NOMO-1 (cell line): ENCODE measurements at regions not wholly inside any gene's neighbourhood (a gene's known extent, or its start where the extent isn't known, plus 50 kb on each side); places are given as distances from the start of the nearest gene placed in this dataset.
"Not testable (repeated sequence)": the region's sequence is repeated elsewhere in the genome, so short reads cannot be mapped to it uniquely, and the experiment has no call there.

Experiments used
- DNase-seq, 2 experiments: peaks; one replicate each; lab custom pipeline; 2025; ENCODE audit not compliant: unreplicated experiment in 2 of 2; lab: John Stamatoyannopoulos, UW

GRCh38 chr12:88922816-88923215 is 342.5 kb upstream of the KITLG start:
- no peak for DNase-seq

DNA sequence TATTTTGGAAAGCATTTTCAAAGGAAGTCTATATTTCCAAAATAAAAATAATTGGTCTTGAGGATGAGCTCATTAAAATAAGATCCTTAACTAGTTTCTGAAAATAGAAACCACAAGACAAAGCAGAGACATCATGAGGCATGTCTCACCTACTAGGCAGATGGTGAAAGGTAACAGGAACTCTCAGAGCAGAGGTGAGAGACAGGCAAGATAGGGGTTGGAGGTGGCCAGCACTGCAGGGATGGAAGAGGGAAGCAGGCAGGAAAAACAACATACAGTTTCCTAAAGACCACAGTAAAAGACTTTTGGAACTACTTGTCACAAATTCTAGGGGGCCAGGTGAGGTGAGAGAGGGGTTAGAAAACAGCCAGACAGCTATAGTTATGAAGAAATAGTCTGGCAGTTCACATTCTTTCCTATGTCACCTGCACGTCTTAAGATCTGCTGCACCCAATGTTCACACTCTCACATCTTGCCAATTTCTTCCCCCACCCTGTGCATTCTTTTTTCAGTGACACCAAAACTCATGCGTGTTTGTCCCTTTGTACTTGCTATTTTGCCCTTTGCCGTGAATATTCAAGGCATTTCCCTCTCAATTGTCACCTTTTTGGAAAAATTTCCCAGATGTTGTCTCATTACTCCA is 341.7 kb upstream of the KITLG start:
- DNase-seq: no peak

- DNase-seq: no peak
Observed at GRCh38 chr12:88921434-88921833, 341.2 kb upstream of the KITLG start.

DNA sequence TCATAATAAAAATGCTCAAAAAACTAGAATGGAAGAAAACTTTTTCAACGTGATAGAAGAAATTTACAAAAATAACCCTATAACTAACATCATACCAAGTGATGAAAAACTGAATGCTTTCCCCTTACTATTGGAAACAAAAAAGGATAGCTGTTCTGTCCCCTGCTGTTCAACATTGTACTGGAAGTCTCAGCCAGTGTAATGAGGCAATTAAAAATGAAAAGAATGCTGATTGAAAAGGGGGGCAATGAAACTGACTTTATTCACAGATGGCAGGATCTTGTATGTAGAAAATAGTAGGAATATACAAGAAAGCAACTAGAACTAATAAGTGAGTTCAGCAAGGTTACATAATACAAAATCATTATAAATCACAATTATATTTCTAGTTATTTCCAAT is 337.9 kb upstream of the KITLG start:
- no peak for DNase-seq

DNA sequence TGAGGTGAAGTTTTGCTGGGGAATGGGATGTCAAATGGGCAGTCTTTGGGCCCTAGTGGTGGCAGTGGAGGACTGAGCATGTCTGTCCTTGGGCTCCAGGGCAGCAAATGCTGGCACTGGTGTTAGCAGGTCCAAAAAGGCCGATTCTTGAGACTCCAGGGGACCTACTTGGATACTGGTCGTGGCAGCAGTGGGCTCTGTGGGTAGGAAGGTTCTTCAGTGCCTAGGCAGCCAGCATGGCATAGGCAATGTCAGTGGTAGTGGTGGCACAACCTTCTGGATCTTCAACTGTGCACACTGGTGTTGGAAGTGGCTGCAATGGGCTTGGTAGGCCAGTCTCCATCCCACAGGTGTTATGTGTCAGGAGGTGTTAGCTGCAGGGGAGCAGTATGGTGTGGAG is 334.7 kb upstream of the KITLG start:
- DNase-seq: no peak

DNA sequence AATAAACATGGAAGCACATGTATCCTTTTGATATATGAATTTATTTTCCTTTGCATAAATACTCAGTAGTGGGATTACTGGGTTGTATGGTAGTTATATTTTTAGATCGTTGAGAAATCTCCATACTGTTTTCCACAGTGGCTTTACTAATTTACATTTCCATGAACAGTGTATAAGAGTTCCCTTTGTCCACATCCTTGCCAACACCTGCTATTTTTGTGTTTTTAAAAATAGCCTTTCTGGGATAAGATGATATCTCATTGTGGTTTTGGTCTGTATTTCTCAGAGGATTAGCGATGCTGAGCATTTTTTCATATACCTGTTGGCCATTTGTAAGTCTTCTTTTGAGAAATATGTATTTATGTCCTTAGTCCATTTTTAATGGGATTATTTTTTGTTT is 329.2 kb upstream of the KITLG start:
- no peak for DNase-seq

DNA sequence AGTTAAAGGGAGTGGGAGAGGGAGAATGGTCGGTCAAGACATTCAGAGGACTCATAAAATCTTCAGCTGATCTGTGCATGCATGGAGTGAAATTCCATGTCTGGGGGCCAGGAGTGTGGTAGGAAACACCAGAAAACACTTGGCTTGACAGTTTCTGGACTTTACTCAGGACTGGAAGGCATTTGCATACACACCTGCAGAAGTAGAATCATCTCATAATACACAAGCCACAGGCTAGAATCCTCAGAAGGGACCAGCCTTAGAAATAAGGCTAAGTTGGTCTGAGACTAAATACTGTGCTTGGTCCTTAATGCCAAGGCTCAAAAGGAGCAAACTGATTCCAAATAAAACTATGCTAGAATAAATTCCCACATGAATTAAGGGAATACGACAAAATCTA is 328.1 kb upstream of the KITLG start:
- no peak for DNase-seq

- DNase-seq: no peak
Observed at GRCh38 chr12:88904705-88905104, 324.4 kb upstream of the KITLG start.

DNA sequence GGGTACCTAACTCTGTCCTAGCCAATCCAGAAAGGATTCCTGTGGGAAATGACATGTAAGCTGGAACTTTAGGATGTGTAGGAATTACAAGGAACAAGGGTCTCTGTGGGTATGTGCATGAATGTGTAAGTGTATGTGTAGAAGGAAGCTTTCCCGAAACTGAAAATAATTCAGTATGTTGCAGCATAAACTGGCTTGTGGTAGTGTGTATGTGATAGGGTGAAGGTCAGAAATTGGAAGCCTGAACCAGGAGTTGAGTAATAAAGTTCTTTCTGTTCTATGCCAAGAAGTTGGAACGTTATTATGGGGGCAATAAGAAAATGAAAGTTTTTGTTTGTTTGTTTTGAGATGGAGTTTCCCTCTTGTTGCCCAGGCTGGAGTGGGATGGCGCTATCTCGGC is 323.1 kb upstream of the KITLG start:
- DNase-seq: no peak

DNA sequence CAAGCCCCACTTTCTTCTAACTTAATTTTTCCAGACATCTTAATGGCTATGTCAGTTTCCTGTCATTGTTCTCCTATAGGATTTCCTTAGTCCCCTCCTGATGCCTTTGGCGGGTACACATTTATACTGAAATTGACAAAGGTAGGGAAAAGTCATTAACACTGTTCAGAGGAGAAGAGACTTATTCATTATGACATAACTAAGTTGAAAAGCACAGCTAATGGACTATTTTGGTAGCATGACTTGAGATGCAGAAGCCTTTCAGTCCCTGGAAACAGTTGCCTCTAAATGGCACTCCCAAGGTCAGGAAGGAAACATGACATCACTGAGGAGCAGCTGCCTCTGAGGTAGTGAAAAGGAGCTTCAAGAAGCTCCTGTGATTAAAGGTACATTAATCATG is 317.5 kb upstream of the KITLG start:
- DNase-seq: no peak

GRCh38 chr12:88896958-88897357 is 316.7 kb upstream of the KITLG start:
- no peak for DNase-seq

GRCh38 chr12:88895634-88896033 is 315.4 kb upstream of the KITLG start:
- peak; percentile 34 to 76 for DNase-seq

DNA sequence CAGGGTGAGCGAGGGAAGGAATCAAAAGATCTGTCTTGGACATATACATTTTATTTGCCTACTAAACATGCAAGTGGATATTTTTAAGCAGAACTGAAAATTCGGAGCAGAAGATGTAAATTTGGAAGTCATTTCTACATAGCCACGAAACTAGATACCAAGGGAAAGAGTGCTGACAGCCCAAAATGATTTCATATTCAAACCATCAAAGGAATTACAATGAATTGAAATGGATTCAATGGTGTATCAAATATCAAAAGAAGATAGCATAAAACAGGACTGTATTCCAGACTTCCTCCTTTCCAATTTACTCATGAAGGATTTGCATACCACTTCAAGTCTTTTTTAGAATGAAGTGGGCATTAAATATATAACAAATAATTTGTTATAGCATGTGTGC is 313.5 kb upstream of the KITLG start:
- no peak for DNase-seq

GRCh38 chr12:88891434-88891833 is 311.2 kb upstream of the KITLG start:
- DNase-seq: not testable (repeated sequence)

GRCh38 chr12:88889326-88890110 is 309.2 kb upstream of the KITLG start:
- DNase-seq: no peak

GRCh38 chr12:88884600-88884999 is 304.3 kb upstream of the KITLG start:
- DNase-seq: no peak

DNA sequence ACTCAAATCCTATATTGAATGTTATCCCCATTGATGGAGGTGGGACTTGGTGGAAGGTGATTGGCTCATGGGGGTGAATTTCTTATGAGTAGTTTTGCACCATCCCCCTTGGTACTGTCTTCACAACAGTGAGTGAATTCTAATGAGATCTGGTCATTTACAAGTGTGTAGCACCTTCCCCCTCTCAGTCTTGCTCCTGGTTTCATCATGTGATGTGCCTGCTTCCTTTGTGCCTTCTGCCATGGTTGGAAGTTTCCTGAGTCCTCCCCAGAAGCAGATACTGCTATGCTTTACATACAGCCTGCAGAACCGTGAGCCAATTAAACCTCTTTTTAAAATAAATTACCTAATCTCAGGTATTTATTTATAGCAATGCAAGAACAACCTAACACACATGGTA is 302.4 kb upstream of the KITLG start:
- no peak for DNase-seq

GRCh38 chr12:88880051-88880450 is 299.8 kb upstream of the KITLG start:
- DNase-seq: no peak

DNA sequence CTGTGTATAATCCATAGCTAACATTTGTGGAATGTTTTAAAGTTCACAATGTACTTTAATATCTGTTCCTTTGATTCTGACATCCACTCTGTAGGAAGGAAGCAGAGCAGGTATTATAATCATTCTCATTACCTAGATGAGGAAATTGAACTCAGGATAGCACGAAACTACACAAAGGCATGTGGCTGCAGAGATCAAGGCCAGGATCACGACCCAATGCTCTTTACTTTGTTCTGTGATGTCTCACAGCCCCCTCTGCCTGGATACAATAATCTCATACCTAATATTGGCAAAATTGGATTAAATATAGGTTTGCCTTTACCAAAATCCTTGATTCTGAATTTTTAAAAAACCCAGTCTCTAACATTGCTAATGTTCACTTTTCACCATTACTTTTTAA is 298.0 kb upstream of the KITLG start:
- DNase-seq: no peak

DNA sequence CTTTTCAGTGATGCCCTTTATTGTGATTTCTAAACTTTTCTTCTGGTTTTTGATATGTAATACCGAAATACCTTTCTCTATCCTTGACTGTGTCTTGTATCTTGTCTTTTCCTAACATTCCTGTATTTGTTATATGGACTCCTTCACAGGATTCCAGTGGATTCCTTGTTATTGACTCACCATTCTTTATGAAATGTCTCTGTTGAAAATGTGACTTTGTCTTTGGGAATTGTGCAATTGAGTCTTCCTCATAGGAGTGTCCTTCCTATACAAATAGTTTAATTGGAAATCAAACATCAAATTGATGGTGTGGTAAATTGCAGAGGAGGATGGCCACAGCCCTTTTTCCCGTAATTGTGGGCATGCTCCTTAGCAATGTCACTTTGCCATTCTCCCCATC is 296.6 kb upstream of the KITLG start:
- DNase-seq: no peak

DNA sequence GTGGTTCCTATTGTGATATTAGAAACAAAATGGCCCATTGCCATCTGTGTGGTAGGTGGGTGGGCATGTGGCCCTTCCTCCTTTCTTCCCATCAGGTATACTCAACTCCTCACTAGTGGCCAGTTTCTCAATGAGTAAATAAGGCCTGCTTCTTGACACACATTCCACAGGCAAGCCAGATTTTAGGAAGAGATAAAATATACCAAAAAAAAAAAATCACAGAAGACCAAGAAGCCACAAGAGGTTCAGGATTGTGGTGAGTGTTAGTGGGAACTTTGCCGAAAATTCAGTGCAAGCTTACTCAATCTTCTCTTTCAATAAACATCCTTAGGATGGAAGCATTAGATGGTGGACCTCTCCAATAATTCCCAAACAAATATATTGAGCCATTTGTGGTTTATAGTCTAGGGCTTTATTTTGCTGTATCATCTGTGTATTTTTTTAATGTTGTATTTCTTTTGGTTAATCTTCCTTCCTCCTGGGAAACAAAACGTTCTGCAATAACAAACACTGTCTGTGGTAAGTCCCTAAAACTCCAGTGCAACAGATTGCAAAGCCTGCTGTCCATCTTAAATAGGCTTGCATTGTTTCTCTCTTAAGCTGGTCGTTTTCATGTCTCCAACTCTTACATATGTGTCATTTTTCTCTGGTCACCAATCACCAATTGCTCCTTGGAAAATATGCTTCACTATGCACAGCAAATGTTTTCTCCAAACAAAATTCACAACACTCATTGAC is 289.9 kb upstream of the KITLG start:
- DNase-seq: no peak

- DNase-seq: no peak
Observed at GRCh38 chr12:88868050-88868449, 287.8 kb upstream of the KITLG start.
